ENCODE measurements at regions not wholly inside any gene's neighbourhood (a gene's known extent, or its start where the extent isn't known, plus 50 kb on each side); places are given as distances from the start of the nearest gene placed in this dataset.
"Not testable (repeated sequence)": the region's sequence is repeated elsewhere in the genome, so short reads cannot be mapped to it uniquely, and the experiment has no call there.

DNA sequence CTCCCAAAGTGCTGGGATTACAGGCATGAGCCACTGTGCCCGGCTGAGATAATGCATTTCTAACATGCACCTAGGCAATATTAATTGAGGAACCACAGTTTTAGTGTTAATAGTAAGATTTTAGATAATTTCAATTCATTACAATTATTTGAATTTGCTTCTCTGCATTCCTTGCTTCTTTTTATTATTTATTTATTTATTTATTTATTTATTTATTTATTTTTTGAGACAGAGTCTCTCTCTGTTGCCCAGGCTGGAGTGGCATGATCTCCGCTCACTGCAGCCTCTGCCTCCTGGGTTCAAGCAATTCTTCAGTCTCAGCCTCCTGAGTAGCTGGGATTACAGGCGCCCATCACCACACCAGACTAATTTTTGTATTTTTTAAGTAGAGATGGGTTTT, 135.7 kb upstream of the OR13F1 start:
- not testable (repeated sequence) for TF ChIP-seq EZH2 (IDR thresholded peaks at IDR 0.05; ENCODE audit: borderline replicate concordance)
- TF ChIP-seq, protein P1, sequence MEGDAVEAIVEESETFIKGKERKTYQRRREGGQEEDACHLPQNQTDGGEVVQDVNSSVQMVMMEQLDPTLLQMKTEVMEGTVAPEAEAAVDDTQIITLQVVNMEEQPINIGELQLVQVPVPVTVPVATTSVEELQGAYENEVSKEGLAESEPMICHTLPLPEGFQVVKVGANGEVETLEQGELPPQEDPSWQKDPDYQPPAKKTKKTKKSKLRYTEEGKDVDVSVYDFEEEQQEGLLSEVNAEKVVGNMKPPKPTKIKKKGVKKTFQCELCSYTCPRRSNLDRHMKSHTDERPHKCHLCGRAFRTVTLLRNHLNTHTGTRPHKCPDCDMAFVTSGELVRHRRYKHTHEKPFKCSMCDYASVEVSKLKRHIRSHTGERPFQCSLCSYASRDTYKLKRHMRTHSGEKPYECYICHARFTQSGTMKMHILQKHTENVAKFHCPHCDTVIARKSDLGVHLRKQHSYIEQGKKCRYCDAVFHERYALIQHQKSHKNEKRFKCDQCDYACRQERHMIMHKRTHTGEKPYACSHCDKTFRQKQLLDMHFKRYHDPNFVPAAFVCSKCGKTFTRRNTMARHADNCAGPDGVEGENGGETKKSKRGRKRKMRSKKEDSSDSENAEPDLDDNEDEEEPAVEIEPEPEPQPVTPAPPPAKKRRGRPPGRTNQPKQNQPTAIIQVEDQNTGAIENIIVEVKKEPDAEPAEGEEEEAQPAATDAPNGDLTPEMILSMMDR (IDR thresholded peaks at IDR 0.05; ENCODE audit: poor library complexity) = not testable (repeated sequence)

Measured in hepatocyte (in vitro differentiated cells).